ENCODE measurements at regions not wholly inside any gene's neighbourhood (a gene's known extent, or its start where the extent isn't known, plus 50 kb on each side); places are given as distances from the start of the nearest gene placed in this dataset.

DNA sequence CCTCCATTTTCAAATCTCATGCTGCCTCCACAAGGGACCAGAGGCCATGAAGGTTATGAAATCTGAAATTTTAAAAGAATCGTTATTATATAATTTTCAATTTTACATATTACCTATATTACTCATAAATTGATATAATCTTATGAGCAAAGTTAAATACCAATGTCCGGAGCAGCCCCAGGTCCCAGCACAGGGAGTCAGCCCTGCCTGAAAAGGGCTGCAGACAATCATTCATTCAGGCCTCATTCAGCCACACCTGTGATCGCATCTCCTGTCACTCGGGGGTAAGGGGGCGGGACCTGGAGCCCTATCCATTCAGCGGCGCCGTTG lies 172.5 kb downstream of the AHSP start:
- Mint-ChIP-seq H3K9me3 (no peaks in the 10 kb centered on the region), H3K36me3 (peaks cover under 1% of the 10 kb centered on the region), H3K4me3 (peak overlapping the region; percentile 87), H3K27ac (no peak overlapping the region), H3K27me3 (ENCODE audit: low read depth) (peaks cover 11% of the 10 kb centered on the region), H3K4me1 (peaks cover 10% of the 10 kb centered on the region)
- TF ChIP-seq CTCF (IDR thresholded peaks at IDR 0.05; ENCODE audit: unreplicated experiment): no peak
- DNase-seq (ENCODE audit: low spot score in 2 of 2, unreplicated experiment in 2 of 2): no peak

DNA sequence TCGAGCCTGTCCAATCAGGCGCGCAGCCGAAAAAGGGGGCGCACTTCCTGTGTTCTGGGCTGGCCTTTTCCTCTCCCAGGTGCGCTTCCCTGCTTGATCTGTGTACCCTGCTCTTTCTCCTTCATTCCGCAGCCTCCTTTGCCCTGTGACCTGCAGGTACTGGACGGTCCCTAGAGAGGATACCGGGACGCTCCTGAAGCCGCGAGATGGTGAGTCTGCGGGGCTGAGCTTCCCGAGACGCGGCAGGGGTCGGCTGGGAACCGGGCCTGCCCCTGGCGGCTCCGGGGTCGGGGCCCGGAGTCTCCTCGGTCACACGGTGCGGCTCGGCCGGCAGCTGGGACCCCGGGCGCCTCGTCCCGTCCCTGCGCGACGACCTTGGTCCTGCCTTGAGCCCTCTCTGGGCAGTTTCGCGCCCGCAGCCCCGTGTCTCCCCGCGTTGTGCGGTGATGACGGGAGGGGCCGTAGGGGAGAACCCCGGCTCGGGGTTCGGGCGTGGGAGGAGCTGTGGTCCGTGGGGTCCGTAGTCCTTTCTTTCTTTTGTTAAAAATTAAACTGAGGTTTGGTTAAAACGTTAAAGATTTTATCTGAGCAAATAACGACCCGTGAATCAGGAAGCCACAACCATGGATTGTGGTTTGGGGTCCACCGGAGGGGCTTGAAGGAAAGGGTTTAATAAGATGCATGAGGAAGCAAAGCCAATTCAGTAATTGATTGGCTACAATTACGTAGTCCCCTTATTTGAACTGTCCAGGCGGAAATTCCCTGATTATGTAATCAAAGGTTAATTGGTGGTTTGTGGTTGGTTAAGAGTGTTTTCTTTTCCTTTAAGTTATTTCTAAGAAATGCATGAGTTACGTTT lies 172.8 kb upstream of the ZNF267 start:
- H3K27me3 Mint-ChIP-seq (ENCODE audit: low read depth): peaks cover 11% of the 10 kb centered on the region
- H3K36me3 Mint-ChIP-seq: peaks cover 2% of the 10 kb centered on the region
- DNase-seq (ENCODE audit: low spot score in 2 of 2, unreplicated experiment in 2 of 2): peak; percentile 62 to 86
- peak overlapping the region; percentile 82 for H3K27ac Mint-ChIP-seq
- H3K4me3 Mint-ChIP-seq: peak overlapping the region; percentile 87
- peaks cover 10% of the 10 kb centered on the region for H3K4me1 Mint-ChIP-seq
- no peaks in the 10 kb centered on the region for H3K9me3 Mint-ChIP-seq
- TF ChIP-seq CTCF (IDR thresholded peaks at IDR 0.05; ENCODE audit: unreplicated experiment): no peak

- DNase-seq (ENCODE audit: low spot score in 2 of 2, unreplicated experiment in 2 of 2): no peak
- no peak for TF ChIP-seq CTCF (IDR thresholded peaks at IDR 0.05; ENCODE audit: unreplicated experiment)
- H3K27ac Mint-ChIP-seq: peak overlapping the region; percentile 30
- H3K9me3 Mint-ChIP-seq: no peaks in the 10 kb centered on the region
- peaks cover 10% of the 10 kb centered on the region for H3K4me1 Mint-ChIP-seq
- peak overlapping the region; percentile 87 for H3K4me3 Mint-ChIP-seq
- H3K36me3 Mint-ChIP-seq: peaks cover 2% of the 10 kb centered on the region
- peaks cover 11% of the 10 kb centered on the region for H3K27me3 Mint-ChIP-seq (ENCODE audit: low read depth)
These were observed 171.9 kb upstream of the ZNF267 start for GRCh38 chr16:31701734-31702133.

GRCh38 chr16:31702796-31703195 lies 170.8 kb upstream of the ZNF267 start:
- peaks cover 4% of the 10 kb centered on the region for H3K27me3 Mint-ChIP-seq (ENCODE audit: low read depth)
- H3K4me3 Mint-ChIP-seq: peak overlapping the region; percentile 33
- TF ChIP-seq CTCF (IDR thresholded peaks at IDR 0.05; ENCODE audit: unreplicated experiment): no peak
- H3K36me3 Mint-ChIP-seq: peaks cover 2% of the 10 kb centered on the region
- peaks cover 10% of the 10 kb centered on the region for H3K4me1 Mint-ChIP-seq
- no peaks in the 10 kb centered on the region for H3K9me3 Mint-ChIP-seq
- DNase-seq (ENCODE audit: low spot score in 2 of 2, unreplicated experiment in 2 of 2): no peak
- no peak overlapping the region for H3K27ac Mint-ChIP-seq

GRCh38 chr16:31703526-31704128 lies 170.0 kb upstream of the ZNF267 start:
- no peaks in the 10 kb centered on the region for H3K9me3 Mint-ChIP-seq
- H3K27ac Mint-ChIP-seq: no peak overlapping the region
- DNase-seq (ENCODE audit: low spot score in 2 of 2, unreplicated experiment in 2 of 2): no peak
- H3K4me1 Mint-ChIP-seq: peaks cover 10% of the 10 kb centered on the region
- H3K27me3 Mint-ChIP-seq (ENCODE audit: low read depth): no peaks in the 10 kb centered on the region
- no peak for TF ChIP-seq CTCF (IDR thresholded peaks at IDR 0.05; ENCODE audit: unreplicated experiment)
- no peak overlapping the region for H3K4me3 Mint-ChIP-seq
- peaks cover 2% of the 10 kb centered on the region for H3K36me3 Mint-ChIP-seq
